B cell (primary cell): ENCODE measurements at regions not wholly inside any gene's neighbourhood (a gene's known extent, or its start where the extent isn't known, plus 50 kb on each side); places are given as distances from the start of the nearest gene placed in this dataset.

Experiments used
- CTCF ChIP-seq: fragments of 200-600 bp; IDR thresholded peaks from one replicate; pipeline ENCODE4 v1.8.0; 2022; ENCODE audit warnings: antibody characterized with exemption, mild to moderate bottlenecking
- EZH2 ChIP-seq: IDR thresholded peaks from 2 replicates; pipeline ENCODE4 v1.6.1; 2012; ENCODE audit warnings: borderline replicate concordance, low read depth, mild to moderate bottlenecking, moderate library complexity, low read length; ENCODE audit not compliant: insufficient read depth, poor library complexity, severe bottlenecking

GRCh38 chr11:92902417-92902816 is 67.0 kb upstream of the MTNR1B start:
- TF ChIP-seq CTCF: no peak
- no peak for TF ChIP-seq EZH2
